ENCODE measurements at regions not wholly inside any gene's neighbourhood (a gene's known extent, or its start where the extent isn't known, plus 50 kb on each side); places are given as distances from the start of the nearest gene placed in this dataset.

DNA sequence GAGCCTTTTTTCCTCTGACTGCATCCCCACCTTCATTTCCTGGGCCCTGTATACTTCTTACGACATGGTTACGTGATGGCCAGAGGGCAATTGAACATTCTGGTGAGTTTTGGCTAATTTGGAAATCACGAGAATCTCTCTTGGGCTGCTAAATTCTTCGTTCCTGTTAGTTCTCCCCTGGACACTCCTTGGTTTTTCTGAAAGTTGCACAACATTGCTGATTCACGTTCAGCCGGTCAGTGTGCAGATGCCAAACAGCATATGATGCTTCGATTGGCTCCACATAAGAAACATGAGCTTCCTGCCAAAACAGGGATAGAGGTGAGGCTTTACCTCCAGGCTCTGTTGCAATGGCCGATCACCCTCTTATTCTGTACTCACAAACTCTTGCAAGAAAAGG, 119.4 kb upstream of the LY86 start:
- Histone ChIP-seq H3K27ac (replicated peaks; ENCODE audit: low read length) (no peak overlapping the region), H3K4me1 (ENCODE audit: control insufficient read depth in 2 of 2, insufficient read depth in 1 of 2, low read depth in 1 of 2, low read length in 2 of 2) (no peaks in the 10 kb centered on the region), H3K23ac (ENCODE audit: low read depth, low read length, poor library complexity) (no peak overlapping the region), H2AFZ (ENCODE audit: low read length) (no peak overlapping the region), H3K14ac (ENCODE audit: low read length) (no peak overlapping the region), H3K4ac (ENCODE audit: low read length) (no peak overlapping the region), H3K9ac (ENCODE audit: low read depth, low read length, poor library complexity) (no peak overlapping the region), H2BK12ac (ENCODE audit: low read length) (no peak overlapping the region), H3K4me3 (ENCODE audit: low read length in 2 of 2) (no peak overlapping the region), H2BK15ac (ENCODE audit: low read length) (no peak overlapping the region), H2BK120ac (ENCODE audit: low read depth, low read length) (no peak overlapping the region), H3K36me3 (replicated peaks in 1 of 2; ENCODE audit: control insufficient read depth in 2 of 2, insufficient read depth in 2 of 2, low read length in 2 of 2) (no peaks in the 10 kb centered on the region), H3K18ac (ENCODE audit: low read length) (no peak overlapping the region), H4K8ac (ENCODE audit: low read depth, low read length) (no peak overlapping the region), H3K4me2 (ENCODE audit: insufficient read depth, low read length, poor library complexity, severe bottlenecking) (no peak overlapping the region), H2AK5ac (ENCODE audit: low read depth, low read length) (no peak overlapping the region), H3K27me3 (ENCODE audit: control insufficient read depth in 3 of 3, insufficient read depth in 3 of 3, low read depth in 1 of 3, low read length in 3 of 3) (peaks cover 0 to 2% (median 0%) of the 10 kb centered on the region in 3 experiments), H4K91ac (ENCODE audit: low read depth, low read length, poor library complexity) (no peak overlapping the region), H3K9me3 (replicated peaks in 1 of 2; ENCODE audit: control insufficient read depth in 2 of 2, insufficient read depth in 1 of 2, low read depth in 1 of 2, low read length in 2 of 2) (no peaks in the 10 kb centered on the region), H3K79me1 (ENCODE audit: low read depth, low read length) (no peaks in the 10 kb centered on the region), H2BK5ac (ENCODE audit: low read length) (no peak overlapping the region)
- no peak for DNase-seq (ENCODE audit: low spot score)
- WGBS, 2 donors (ENCODE audit: extremely low coverage in 2 of 2, insufficient read length in 2 of 2, insufficient replicate concordance in 1 of 2), result no CpG with 5 or more reads among the region's 8 CpGs

DNA sequence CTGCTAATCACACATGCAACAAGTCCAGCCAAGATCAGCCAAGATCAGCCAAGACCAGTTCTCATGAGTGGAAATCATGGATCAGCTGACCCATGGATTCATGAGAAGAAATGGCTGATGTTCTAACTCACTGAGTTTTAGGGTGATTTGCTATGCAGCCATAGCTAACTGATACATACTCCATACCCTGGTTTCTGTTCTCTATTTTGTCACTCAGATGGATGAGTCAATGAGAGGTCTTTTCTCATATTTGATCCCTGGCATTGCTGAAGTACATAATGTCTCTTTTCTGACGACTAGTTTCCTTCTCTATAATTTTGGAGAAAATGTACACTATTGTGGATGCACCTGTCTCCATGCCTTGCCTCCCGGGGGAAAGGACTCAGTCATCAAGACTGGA, 118.4 kb upstream of the LY86 start:
- no peak overlapping the region for H4K91ac ChIP-seq (ENCODE audit: low read depth, low read length, poor library complexity)
- no peak overlapping the region for H3K18ac ChIP-seq (ENCODE audit: low read length)
- H3K36me3 ChIP-seq (replicated peaks in 1 of 2; ENCODE audit: control insufficient read depth in 2 of 2, insufficient read depth in 2 of 2, low read length in 2 of 2), result no peaks in the 10 kb centered on the region
- no peaks in the 10 kb centered on the region for H3K9me3 ChIP-seq (replicated peaks in 1 of 2; ENCODE audit: control insufficient read depth in 2 of 2, insufficient read depth in 1 of 2, low read depth in 1 of 2, low read length in 2 of 2)
- peaks cover 0 to 2% (median 0%) of the 10 kb centered on the region in 3 experiments for H3K27me3 ChIP-seq (ENCODE audit: control insufficient read depth in 3 of 3, insufficient read depth in 3 of 3, low read depth in 1 of 3, low read length in 3 of 3)
- H3K23ac ChIP-seq (ENCODE audit: low read depth, low read length, poor library complexity), result no peak overlapping the region
- H3K4me3 ChIP-seq (ENCODE audit: low read length in 2 of 2), result no peak overlapping the region
- peaks cover 0 to 2% of the 10 kb centered on the region in 2 donors for H3K4me1 ChIP-seq (ENCODE audit: control insufficient read depth in 2 of 2, insufficient read depth in 1 of 2, low read depth in 1 of 2, low read length in 2 of 2)
- no peak overlapping the region for H3K9ac ChIP-seq (ENCODE audit: low read depth, low read length, poor library complexity)
- no peak overlapping the region for H2BK12ac ChIP-seq (ENCODE audit: low read length)
- no CpG with 5 or more reads among the region's 2 CpGs for WGBS, 2 donors (ENCODE audit: extremely low coverage in 2 of 2, insufficient read length in 2 of 2, insufficient replicate concordance in 1 of 2)
- H3K79me1 ChIP-seq (ENCODE audit: low read depth, low read length), result no peaks in the 10 kb centered on the region
- no peak overlapping the region for H3K14ac ChIP-seq (ENCODE audit: low read length)
- H3K4ac ChIP-seq (ENCODE audit: low read length), result no peak overlapping the region
- H2AFZ ChIP-seq (ENCODE audit: low read length), result no peak overlapping the region
- H2BK15ac ChIP-seq (ENCODE audit: low read length), result no peak overlapping the region
- DNase-seq (ENCODE audit: low spot score), result no peak
- H3K4me2 ChIP-seq (ENCODE audit: insufficient read depth, low read length, poor library complexity, severe bottlenecking), result no peak overlapping the region
- no peak overlapping the region for H2BK5ac ChIP-seq (ENCODE audit: low read length)
- no peak overlapping the region for H4K8ac ChIP-seq (ENCODE audit: low read depth, low read length)
- no peak overlapping the region for H2BK120ac ChIP-seq (ENCODE audit: low read depth, low read length)
- no peak overlapping the region for H3K27ac ChIP-seq (replicated peaks; ENCODE audit: low read length)
- H2AK5ac ChIP-seq (ENCODE audit: low read depth, low read length), result no peak overlapping the region

DNA sequence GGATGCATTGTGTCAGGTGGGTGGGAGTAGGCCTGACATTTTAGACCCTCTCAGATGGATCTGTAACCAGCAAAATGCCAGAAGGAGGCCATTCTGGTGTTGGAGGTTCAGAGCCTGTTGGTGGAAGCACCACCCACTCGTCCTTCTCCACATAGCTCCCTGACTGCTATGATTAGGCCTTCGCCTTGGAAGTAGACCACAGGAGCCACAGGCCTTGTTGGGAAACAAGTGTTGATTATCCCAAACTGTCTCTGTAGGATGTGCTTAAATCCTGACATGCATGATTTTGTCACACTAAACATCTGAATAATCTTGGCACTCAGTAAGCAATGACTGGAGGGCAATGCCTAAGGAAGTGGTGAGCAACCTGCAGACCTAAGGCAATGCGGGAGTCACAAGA, 117.2 kb upstream of the LY86 start:
- Histone ChIP-seq H3K18ac (ENCODE audit: low read length) (no peak overlapping the region), H3K4me3 (ENCODE audit: low read length in 2 of 2) (no peak overlapping the region), H3K4me1 (ENCODE audit: control insufficient read depth in 2 of 2, insufficient read depth in 1 of 2, low read depth in 1 of 2, low read length in 2 of 2) (peaks cover 0 to 2% of the 10 kb centered on the region in 2 donors), H3K14ac (ENCODE audit: low read length) (no peak overlapping the region), H4K8ac (ENCODE audit: low read depth, low read length) (no peak overlapping the region), H2BK12ac (ENCODE audit: low read length) (no peak overlapping the region), H3K79me1 (ENCODE audit: low read depth, low read length) (no peaks in the 10 kb centered on the region), H3K4ac (ENCODE audit: low read length) (no peak overlapping the region), H2BK120ac (ENCODE audit: low read depth, low read length) (no peak overlapping the region), H2AK5ac (ENCODE audit: low read depth, low read length) (no peak overlapping the region), H3K4me2 (ENCODE audit: insufficient read depth, low read length, poor library complexity, severe bottlenecking) (no peak overlapping the region), H4K91ac (ENCODE audit: low read depth, low read length, poor library complexity) (no peak overlapping the region), H3K27ac (replicated peaks; ENCODE audit: low read length) (no peak overlapping the region), H3K27me3 (ENCODE audit: control insufficient read depth in 3 of 3, insufficient read depth in 3 of 3, low read depth in 1 of 3, low read length in 3 of 3) (peaks cover 0 to 2% (median 0%) of the 10 kb centered on the region in 3 experiments), H2AFZ (ENCODE audit: low read length) (no peak overlapping the region), H2BK15ac (ENCODE audit: low read length) (no peak overlapping the region), H3K9ac (ENCODE audit: low read depth, low read length, poor library complexity) (peak overlapping the region; percentile 45), H3K36me3 (replicated peaks in 1 of 2; ENCODE audit: control insufficient read depth in 2 of 2, insufficient read depth in 2 of 2, low read length in 2 of 2) (no peaks in the 10 kb centered on the region), H3K23ac (ENCODE audit: low read depth, low read length, poor library complexity) (no peak overlapping the region), H3K9me3 (replicated peaks in 1 of 2; ENCODE audit: control insufficient read depth in 2 of 2, insufficient read depth in 1 of 2, low read depth in 1 of 2, low read length in 2 of 2) (no peaks in the 10 kb centered on the region), H2BK5ac (ENCODE audit: low read length) (no peak overlapping the region)
- no peak for DNase-seq (ENCODE audit: low spot score)
- WGBS, 2 donors (ENCODE audit: extremely low coverage in 2 of 2, insufficient read length in 2 of 2, insufficient replicate concordance in 1 of 2), result no CpG with 5 or more reads among the region's 3 CpGs

DNA sequence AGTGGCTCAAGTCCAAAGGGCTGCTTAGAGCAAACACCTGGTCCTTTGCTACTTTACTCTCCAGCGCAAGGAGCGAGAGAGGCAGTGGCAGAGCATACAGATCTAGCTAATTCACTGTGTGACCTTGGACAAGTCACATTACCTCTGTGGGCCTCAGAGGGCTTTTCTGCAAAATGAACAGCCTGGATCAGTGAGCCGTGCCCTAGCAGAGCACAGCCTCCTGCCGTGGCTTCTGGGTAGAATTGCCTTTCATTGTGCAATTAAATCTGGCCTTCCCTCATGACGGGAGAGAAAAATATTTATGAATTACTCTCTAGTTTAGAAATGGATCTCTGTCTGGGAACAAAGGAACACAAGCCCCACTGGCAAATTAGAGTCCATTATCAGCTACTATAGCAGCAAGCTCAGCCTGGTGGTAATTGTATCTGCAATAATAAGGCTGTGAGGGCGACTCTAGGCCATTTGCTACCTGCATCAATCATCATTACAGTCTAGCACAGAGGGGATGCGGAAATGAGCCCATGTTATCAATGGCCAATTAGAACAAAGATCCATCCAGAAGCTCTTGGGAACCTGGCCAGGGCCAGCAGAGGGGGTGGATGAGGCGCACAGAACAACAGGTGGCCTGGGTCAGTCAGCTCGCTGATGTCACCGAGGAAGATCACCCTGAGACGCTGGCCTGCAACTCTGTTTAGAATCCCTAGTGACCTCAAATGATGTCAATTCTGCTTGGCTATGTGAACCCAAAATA, 114.2 kb upstream of the LY86 start:
- Histone ChIP-seq H3K9me3 (replicated peaks in 1 of 2; ENCODE audit: control insufficient read depth in 2 of 2, insufficient read depth in 1 of 2, low read depth in 1 of 2, low read length in 2 of 2) (peaks cover 2 to 3% of the 10 kb centered on the region in 2 donors), H2BK15ac (ENCODE audit: low read length) (no peak overlapping the region), H4K8ac (ENCODE audit: low read depth, low read length) (no peak overlapping the region), H3K9ac (ENCODE audit: low read depth, low read length, poor library complexity) (no peak overlapping the region), H3K79me1 (ENCODE audit: low read depth, low read length) (no peaks in the 10 kb centered on the region), H3K4ac (ENCODE audit: low read length) (no peak overlapping the region), H3K4me3 (ENCODE audit: low read length in 2 of 2) (no peak overlapping the region), H2AFZ (ENCODE audit: low read length) (no peak overlapping the region), H3K18ac (ENCODE audit: low read length) (no peak overlapping the region), H2BK12ac (ENCODE audit: low read length) (no peak overlapping the region), H4K91ac (ENCODE audit: low read depth, low read length, poor library complexity) (no peak overlapping the region), H3K36me3 (replicated peaks in 1 of 2; ENCODE audit: control insufficient read depth in 2 of 2, insufficient read depth in 2 of 2, low read length in 2 of 2) (no peaks in the 10 kb centered on the region), H2BK5ac (ENCODE audit: low read length) (no peak overlapping the region), H3K4me1 (ENCODE audit: control insufficient read depth in 2 of 2, insufficient read depth in 1 of 2, low read depth in 1 of 2, low read length in 2 of 2) (peaks cover 0 to 2% of the 10 kb centered on the region in 2 donors), H3K23ac (ENCODE audit: low read depth, low read length, poor library complexity) (no peak overlapping the region), H3K27me3 (ENCODE audit: control insufficient read depth in 3 of 3, insufficient read depth in 3 of 3, low read depth in 1 of 3, low read length in 3 of 3) (peaks cover 0 to 2% (median 0%) of the 10 kb centered on the region in 3 experiments), H2AK5ac (ENCODE audit: low read depth, low read length) (no peak overlapping the region), H3K4me2 (ENCODE audit: insufficient read depth, low read length, poor library complexity, severe bottlenecking) (no peak overlapping the region), H3K27ac (replicated peaks; ENCODE audit: low read length) (no peak overlapping the region), H3K14ac (ENCODE audit: low read length) (no peak overlapping the region), H2BK120ac (ENCODE audit: low read depth, low read length) (no peak overlapping the region)
- no CpG with 5 or more reads among the region's 11 CpGs for WGBS, 2 donors (ENCODE audit: extremely low coverage in 2 of 2, insufficient read length in 2 of 2, insufficient replicate concordance in 1 of 2)
- DNase-seq (ENCODE audit: low spot score), result no peak

Measured in neuronal stem cell (in vitro differentiated cells).